ENCODE measurements at regions not wholly inside any gene's neighbourhood (a gene's known extent, or its start where the extent isn't known, plus 50 kb on each side); places are given as distances from the start of the nearest gene placed in this dataset.

DNA sequence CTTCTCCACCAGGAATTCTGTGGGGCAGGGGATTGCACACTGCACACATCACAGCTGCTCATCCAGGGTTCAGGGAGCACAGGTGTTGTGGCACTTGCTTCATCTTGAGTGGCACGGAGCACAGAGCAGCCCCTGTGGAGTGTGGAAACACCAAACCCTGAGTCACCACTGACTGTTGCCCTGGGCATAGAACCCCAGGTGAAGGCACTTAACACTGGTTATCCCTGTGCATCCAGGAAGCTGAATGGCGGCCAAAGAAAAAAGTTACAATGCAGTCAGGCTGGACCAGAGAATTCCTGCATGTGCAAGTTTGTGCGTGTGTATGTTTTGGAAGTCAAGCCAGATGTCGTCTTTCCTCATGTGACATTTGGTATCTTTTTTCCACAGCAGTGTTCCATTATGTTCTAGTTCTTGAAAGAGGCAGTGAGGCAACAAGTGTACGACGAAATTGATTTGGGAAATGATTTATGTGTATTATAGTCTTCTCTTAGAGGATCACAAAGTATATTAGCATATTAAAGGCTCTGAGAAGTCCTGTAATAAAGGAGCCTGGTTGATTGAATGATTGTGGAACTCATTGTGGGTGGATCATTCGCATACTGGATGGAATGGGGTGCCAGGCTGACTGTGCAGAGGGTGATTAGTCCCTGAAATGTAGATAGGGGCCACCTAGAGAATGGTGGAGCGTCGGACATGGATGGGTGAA is 292.3 kb downstream of the TLE3 start:
- no peak for DNase-seq

DNA sequence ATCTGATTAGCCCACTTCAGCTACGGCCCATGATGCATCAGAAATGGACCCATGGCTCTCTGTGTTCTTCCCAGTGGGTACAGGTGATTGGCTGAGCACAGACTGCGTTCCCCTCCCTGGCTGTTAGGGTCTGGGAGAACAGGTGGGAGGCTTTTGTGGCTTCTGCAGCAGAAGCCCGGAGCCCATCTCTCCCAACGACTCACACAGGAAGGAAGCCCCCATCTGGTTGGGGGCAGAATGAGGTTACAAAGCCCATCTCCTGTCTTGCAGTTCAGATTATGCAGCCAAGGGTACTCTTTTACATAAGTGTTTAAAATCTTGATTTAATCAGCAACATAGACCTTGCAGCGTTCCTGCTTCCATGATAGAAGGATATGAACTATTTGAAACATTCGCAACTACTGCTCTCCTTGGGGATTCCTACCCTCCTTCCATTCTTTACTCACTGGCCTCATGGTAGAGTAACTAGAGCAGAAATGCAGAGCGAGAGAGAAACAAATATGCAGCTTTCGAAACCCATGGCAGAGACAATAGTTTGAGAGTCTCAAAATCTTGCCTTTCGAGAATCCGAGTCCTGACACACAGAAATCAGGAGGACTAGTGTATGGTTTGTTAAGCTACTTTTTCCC is 291.3 kb downstream of the TLE3 start:
- no peak for DNase-seq

DNA sequence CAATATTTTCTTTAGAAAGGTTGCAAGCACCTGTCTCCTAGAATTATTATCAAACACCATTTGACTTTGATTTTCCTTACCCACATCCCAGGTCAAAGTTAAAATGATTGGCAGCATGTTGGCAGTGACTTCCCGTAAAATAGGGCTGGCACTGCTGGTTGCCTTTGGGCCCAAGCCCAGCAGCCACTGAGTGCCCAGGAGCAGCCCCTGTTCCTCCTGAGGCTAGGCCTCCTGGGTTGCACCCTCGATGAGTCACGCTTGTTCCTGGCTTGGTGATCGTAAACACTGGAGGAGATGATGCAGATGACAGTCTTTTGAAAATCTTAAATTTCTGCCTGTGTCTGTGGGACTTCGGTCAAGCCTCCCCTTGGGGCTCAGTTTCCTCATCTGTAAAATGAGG is 290.0 kb downstream of the TLE3 start:
- no peak for DNase-seq

DNA sequence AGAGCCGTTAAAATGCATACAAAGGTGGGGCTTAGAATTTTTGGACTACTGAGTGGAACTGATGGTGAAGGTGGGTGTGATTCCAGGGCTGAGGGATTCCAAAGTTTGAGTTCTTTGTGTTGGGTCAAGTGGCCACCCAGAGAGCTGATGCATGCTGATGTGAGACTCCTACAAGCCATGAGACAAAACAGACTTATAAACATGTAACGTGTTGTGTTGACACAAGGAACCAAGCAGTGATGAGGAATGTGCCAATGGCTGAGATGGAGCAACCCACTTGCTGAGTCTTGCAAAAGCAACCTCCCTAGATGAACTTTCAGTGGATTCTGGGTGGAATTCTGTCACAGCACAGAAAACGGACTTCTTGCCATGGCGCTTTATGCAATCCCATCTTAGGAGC is 289.0 kb downstream of the TLE3 start:
- no peak for DNase-seq

DNA sequence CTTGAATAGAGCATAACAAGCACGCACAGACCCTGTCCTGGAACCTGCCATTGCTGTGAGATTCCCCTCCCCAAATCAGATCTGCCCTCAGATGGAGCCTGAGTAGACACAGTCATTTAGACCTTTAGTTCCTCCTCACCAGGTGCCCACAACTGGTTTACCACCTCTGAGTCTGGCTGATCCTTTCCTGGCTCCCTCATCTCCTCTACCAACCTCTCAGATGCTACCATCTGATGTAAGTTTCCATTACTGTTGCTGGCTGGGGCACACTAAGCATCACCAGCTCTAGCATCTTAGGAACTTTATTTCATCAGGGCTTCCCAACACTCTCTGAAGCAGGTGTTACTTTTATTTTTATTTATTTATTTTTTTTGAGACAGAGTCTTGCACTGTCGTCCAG is 288.3 kb downstream of the TLE3 start:
- DNase-seq: no peak

DNA sequence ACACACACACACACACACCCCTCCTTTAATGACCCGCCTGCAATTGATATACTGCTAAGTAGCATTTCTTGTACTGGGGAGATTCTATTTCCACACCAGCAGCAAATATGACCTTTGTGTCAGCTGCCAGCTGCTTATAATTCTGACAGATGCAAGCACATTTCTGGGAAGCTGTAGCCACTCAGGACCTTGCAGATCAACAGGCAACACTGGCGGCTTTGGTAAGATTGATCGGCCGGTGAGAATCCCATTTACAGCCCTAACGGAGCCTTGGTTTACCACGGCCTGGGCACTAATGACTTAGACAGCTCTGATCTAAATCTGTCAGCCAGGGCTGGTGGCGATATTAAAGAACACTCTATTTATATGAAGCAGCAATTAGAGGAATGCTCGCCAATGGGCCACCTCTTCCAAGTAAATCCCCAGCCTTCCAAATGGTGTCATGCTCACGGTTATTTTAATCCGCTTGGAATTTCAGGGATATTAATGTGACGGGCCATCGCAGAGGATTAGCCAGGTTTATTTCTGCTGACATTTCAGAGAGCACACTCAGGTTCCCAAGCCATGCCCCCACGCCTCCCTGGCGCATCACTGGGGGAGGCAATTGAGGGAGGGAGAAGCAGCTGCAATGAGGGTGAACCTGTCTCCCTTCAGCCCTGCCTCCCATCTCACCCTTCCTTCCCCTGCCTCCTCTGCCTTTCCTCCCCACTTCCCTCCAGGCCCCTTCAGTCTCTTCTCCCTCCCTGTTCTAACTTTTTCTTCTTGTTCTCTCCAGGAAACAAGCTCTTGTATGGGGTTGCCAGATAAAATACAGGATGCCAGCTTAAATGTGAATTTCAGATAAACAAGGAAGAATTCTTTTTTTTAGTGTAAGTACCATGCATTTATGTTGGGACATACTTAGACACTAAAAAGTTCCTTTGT is 287.0 kb downstream of the TLE3 start:
- no peak for DNase-seq

DNA sequence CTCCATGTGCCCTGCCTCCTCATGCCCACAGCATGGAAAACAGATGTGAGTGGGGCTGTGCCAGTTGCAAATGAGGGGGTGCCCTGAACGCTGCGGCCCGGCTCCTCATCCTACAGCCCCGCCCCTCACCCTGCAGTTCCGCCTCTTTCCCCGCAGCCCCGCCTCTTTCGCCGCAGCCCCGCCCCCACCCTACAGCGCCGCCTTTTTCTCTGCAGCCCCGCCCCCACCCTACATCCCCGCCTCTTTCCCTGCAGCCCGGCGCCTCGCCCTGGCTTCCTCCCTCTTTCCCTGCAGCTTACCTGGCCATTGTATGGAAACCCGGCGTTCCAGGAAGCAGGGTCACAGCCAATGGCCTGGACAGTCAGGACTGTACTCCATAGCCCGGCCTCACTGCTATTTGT is 284.9 kb downstream of the TLE3 start:
- DNase-seq: no peak

DNA sequence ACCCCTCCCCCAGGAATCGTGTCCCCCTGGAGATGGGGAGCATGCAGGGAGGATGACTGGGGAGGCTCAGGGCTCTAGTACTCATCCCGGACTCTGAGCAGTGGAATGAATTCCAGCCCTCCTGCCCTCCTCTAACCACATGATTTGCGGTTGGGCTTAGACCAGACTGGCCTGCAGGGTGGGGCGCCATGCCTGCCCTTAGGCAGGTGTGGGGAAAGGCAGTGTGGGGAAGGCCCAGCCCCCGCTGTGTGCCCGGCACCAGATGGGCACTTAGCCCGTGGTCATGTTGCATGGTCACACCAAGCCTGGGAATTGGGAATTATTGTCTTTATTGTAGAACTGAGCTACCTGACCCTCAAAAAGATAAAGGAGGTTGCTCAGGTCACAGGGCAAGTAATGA is 283.8 kb downstream of the TLE3 start:
- no peak for DNase-seq

DNA sequence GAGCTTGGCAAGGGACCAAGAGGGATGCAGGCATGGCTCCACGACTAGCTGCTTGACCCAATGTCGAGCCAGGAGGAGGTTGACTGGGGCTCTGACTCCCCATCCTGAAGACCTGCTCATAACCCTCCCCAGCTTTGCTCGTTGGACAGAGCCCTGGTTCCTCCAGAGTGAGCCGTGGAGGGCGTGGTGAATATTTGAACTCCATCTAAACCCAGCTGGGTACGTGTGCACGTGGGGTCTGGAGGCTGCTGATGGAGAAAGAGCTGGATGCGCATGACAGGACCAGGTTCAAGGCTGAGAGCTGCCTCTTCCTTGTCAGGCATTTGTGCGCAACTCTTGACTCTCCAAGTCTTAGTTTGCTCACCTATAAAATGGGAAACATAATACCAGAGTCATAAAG is 282.8 kb downstream of the TLE3 start:
- no peak for DNase-seq

DNA sequence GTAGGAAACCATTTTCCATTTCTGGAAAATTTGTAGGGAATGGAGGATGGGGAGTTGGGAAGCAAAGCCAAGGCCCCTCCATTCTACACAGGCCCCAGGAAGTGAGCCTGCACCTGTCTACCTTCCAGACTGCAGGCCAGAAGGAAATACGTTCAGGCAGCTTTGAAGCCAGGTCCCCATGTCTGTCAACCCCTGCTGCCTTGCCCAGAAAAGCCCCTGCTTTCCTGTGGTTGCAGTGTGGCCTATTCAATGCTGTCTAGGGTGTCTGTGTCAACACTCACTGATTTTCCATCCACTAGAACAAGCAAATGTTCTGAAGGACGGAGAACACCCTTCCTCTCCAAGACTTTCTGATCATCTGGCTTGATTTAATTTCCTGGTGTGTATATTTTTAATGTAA is 281.9 kb downstream of the TLE3 start:
- no peak for DNase-seq

DNA sequence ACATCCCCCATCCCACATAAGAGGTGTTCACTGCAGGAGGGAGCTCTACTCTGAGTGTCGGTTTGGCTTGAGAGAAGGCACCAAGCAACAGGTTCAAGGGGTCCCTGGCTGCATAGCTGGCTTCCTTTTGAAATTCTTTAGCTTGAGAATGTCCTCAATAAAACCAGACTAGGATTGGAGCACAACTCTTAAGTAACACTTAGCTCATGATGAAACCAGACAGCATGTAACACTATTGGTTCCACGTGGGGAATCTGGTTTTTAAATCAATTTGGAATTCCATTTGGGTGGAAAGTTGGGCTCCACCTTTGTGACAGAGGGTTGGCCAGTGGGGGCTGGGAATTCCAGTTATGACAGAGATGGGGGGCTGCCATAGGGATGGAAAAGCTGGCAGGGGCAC is 281.2 kb downstream of the TLE3 start:
- no peak for DNase-seq

DNA sequence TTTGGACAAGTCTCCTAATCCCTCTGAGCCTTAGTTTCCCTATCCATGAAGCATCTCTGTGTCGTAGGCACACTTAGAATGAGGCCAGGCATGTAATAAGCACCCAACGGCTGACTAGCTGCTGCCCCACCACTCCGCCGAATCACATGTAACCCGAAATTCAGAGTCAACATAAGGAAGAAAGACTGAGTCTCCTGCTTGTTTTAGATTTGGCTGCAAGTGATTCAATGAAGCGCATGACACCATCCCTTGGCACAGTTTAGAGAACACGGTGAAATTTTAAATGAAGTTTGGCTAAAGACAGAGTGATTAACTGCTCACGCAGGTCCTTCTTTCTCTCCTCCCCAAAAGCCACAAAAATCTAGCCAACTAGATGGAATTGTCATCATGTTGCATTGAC is 279.2 kb downstream of the TLE3 start:
- no peak for DNase-seq

DNA sequence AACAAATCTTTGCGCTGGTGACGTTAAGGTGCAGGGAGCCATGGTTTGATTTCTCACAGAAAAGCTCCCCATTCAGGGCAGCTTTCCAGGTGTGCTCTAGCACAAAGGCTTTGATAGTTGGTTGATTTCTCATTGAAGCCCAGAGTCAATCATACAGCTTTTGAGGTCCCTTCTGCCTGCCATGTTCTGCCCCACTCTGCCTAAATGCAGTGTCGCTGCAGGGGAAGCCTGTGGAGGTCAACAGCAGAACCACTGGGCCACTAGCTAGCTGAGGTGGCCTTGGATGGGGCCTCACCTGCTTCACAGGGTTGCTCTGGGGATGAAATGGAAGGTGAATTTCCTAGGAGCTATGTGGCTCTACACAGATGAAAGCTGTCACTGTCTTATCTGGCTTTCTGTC is 278.3 kb downstream of the TLE3 start:
- no peak for DNase-seq

DNA sequence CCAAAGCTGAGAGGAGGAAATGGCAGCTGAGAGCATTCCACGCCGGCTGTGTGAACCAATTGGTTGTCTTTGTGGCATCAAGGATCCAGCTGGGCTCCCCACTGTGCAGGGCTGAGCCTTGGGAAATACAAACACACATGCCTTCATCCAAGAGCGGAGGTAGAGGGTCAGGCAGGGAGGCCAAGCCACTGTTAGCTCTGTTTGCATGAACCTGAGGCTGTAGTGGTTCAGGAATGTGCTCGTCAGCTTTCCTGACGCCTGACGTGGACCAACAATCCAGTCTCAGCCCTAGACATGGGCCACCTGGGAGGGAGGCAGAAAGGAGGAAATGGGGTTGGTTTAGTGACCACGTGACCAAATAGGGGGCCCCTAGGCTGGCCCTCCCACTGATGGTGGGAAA is 276.9 kb downstream of the TLE3 start:
- no peak for DNase-seq

DNA sequence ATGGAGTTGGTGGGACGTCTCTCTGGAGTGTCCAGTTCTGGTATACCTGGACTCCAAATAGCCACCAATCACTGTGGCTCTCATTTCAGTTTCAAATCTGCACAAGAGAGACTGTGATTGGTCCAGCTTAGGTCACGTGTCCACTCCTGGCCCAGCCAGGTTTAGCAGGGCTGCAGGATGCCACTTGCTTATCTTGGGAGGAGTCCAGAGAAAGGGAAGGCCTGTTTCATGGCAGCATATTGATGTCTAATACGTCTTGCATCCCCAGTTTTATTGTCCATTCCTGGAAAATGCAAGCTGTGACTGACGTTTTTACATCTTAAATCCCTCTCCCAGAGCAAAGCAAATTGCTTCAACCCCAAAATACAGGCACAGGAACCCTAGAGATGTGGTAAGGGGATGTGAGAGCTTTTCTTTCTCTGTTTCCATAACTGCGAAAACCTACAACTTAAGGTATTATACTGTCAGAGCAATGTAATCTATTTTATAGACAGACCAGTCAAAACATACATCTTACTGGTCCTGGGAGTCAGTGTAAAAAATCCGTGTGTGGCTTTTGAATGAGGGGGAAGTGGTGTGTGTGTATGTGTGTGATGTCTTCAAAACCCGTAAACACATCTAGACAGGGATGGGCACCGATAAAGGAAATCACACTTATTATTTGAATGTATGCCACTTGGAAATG is 274.4 kb downstream of the TLE3 start:
- DNase-seq: no peak

DNA sequence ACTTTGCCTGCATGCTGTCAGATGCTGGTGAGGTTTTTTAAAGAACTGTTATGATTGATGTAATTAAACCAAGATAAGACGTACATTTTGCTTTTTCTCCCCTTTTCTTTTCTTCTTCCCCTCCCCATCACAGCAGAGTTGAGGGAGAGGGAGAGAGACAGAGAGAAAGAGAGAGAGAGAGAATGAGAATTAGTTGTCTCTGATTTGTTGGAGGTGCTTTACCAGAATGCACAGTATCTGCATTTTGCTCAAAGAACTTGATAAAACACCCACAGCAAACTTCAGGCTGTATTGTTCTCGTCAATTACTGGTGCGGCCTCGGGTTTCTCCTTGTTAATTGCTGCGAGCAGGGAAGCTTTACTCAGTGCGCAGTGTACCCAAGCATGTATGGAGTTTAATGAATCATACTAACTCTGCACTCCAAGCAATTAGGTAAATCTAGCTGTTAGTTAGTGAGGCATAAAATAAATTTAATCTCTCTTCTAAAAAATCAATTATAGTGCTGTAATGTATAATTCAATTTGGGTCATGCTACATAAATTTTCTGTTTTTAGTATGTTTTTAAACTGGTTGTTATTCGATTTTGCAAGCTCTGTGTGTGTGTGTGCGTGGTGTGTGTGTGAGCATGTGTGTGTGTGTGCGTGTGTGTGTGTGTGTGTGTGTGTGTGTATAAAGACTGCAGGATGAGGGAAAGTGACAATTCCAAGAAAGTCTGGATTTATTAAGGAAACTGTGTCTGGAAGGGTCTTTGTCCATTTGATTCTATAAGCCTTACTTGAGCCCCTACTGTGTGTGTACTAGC is 273.4 kb downstream of the TLE3 start:
- no peak for DNase-seq

DNA sequence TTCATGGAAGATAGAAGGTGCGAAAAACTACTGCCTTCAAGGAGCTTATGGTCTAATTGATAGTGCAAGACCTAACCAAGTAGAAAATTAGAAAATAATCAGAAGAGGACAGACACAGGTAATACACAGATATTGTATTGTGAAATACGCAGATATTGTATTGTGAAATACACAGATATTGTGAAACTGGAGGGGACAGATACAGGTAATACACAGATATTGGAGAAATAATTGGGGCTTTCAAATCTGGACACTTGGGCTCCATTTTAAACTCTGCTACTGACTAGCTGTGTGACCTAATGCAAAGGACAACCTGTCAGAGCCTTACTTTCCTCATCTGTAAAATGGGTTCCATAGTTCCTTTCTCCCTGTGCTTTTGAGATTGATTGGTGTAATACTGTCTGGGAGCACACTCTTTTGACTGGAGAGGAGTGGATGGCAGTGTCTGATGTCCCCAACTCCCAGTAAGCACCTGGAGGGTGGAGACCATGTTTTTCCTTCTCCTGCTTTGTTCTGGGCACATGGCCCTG is 272.8 kb downstream of the TLE3 start:
- no peak for DNase-seq

DNA sequence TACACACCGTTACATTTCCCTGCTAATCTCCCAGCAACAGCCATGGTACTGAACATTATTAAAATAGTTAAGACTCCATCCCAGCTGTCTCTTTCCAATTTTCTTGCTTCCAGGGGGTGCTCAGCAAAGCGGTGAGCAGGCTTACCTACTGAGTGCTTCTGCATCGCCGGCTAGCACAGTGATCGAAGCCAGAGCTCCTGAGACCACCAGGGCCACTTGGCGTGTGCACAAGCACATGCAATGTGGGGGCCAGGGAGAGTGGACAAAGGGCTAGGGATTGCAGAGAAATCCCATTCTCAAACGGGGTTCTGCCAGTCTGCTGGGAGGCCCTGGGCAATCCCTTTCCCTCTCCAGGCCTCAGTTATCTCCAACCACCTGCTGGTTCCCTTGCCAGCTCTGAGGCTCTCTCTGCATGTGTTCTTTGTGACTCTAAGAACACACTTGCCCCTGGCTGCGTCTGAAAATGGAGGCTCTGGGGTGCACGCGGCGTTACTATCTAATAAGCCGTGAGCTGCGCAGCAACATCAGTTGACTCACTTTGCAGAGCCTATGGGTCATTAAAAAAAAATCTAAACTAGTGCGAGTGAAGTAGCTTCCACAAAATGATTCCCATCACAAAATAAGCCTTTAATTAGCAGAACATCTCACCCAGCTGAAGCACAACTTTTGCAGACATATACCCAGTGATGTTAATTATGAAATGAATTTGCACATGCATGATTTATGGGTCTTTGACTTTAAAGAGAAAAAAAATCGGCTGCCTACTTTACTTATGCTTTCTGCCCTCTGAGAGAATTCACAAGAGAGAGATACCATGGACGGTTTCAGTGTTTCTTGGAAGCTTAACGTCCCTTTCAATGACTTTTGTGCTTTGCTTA is 271.5 kb downstream of the TLE3 start:
- DNase-seq: no peak

DNA sequence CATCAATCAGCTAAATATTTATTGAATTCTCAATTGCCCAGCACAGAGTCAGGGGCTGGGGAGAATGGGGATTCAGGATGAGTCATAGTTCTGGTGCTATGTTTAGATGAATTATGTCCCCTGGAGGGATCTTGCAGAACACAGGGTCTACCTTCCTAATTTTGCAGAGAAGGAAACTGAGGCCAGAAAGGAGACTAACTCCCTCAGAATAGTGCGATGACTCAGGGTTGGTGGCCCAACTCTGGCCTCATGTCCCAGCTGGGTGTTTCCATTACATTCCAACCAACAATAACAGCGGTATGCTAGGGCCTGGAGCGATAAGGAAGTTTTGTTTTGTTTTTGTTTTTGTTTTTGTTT is 270.9 kb downstream of the TLE3 start:
- no peak for DNase-seq

DNA sequence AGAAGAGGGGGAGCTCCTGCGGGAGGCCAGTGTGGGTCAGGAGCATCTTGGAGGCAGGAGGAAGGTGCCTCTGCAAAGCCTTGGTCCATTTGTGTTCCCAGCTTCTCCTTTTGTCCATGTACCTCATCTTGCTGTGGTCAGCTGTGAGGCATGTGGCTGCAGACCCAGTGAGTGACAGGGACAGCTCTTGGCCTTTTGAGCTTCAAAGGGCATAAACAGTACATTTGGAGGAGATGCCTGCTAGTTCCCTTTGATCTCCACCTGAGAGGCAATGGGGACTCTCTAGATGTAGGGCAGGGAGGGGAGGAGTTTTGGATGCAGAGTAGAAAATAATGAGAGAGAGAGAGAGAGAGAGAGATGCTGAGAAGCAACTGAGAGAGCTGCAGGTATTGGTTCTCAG is 270.0 kb downstream of the TLE3 start:
- DNase-seq: no peak

DNA sequence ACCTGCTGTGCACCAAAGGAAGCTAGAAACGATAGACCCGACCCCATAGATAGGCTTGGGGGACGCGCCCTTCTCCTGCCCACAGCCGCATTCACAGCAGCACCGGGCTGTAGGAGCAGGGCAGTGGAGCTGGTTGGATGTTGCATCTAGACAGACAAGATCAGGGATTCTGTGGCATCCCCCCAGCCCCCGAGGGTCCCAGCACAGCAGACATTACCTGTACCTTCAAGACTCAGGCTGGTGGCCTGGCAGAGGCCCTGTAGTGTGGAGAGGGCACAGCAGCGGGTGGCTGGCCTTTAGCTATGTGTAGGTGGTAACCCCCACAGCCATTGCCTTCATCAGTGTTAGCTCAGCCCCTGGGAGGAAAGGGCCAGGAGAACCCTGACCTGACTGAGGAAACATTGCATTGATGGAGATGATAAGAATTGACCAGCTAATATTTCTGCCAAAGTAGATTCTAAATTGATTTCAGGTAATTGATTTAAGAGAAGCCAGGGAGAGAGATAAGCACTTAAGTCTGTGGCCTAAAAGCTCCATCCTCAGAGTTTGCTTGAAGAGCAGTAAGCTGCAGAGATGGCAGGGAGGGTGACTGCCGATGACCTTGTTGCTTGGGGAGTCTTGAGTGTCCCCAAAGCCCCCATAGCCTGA is 269.4 kb downstream of the TLE3 start:
- no peak for DNase-seq
